H1 (cell line): ENCODE measurements at regions not wholly inside any gene's neighbourhood (a gene's known extent, or its start where the extent isn't known, plus 50 kb on each side); places are given as distances from the start of the nearest gene placed in this dataset.

ENCODE experiments used
- CTCF ChIA-PET: fragments of 300-600 bp; sonication (Branson Sonifier 250); formaldehyde crosslinking; loops from one replicate; lab custom pipeline; 2021; ENCODE audit not compliant: partially characterized antibody; lab: Charles Lee
- POLR2A ChIA-PET: fragments of 300-600 bp; sonication (Branson Sonifier 250); formaldehyde crosslinking; loops from one replicate; lab custom pipeline; 2021; ENCODE audit warnings: inconsistent platforms; ENCODE audit not compliant: partially characterized antibody; lab: Charles Lee
- DNase-seq, 2 experiments: peaks; one replicate each; pipeline versions ENCODE4 v3.0.0 to v3.0.0-alpha.2; 2010 to 2022; ENCODE audit warnings: low spot score in 2 of 2, low read depth in 1 of 2, mixed read lengths in 1 of 2
- FAIRE-seq: peaks from 2 replicates; lab custom pipeline; 2011; peaks lifted over from hg19 to GRCh38; lab: Jason Lieb, UNC
- H2AFZ ChIP-seq: 2 replicates; pipeline ENCODE4 v1.8.1; 2012; ENCODE audit warnings: low read length, inconsistent platforms
- H2AK5ac ChIP-seq: 2 replicates; pipeline ENCODE4 v1.6.1; 2013; ENCODE audit warnings: low read depth, low read length
- H2BK120ac ChIP-seq: replicated peaks from 2 replicates; pipeline ENCODE3; 2013; ENCODE audit warnings: low read depth, low read length, inconsistent platforms
- H2BK12ac ChIP-seq: 2 replicates; pipeline ENCODE4 v1.6.1; 2013; ENCODE audit warnings: low read depth, low read length
- H2BK15ac ChIP-seq: 2 replicates; pipeline ENCODE4 v1.6.1; 2013; ENCODE audit warnings: low read length
- H2BK20ac ChIP-seq: 2 replicates; pipeline ENCODE4 v1.6.1; 2013; ENCODE audit warnings: low read length
- H2BK5ac ChIP-seq: 2 replicates; pipeline ENCODE4 v1.6.1; 2013; ENCODE audit warnings: low read depth, low read length
- H3K14ac ChIP-seq: 2 replicates; pipeline ENCODE4 v1.6.1; 2013; ENCODE audit warnings: inconsistent platforms; ENCODE audit not compliant: insufficient read length
- H3K18ac ChIP-seq: 2 replicates; pipeline ENCODE4 v1.6.1; 2013; ENCODE audit warnings: low read length; ENCODE audit errors: extremely low read depth
- H3K23ac ChIP-seq: 2 replicates; pipeline ENCODE4 v1.6.1; 2013; ENCODE audit warnings: inconsistent platforms; ENCODE audit not compliant: insufficient read length
- H3K23me2 ChIP-seq: 2 replicates; pipeline ENCODE4 v1.6.1; 2013; ENCODE audit warnings: low read depth, low read length
- H3K27ac ChIP-seq: 2 replicates; pipeline ENCODE4 v1.6.1; 2011; ENCODE audit warnings: low read depth, low read length, inconsistent platforms
- H3K27me3 ChIP-seq, 4 experiments: replicated peaks in 1 of 4; 1 replicate in 1 of 4; 2 replicates in 3 of 4; pipeline versions ENCODE4 v1.6.1 to v1.8.1; 2011 to 2013; ENCODE audit warnings: low read length in 3 of 4, mild to moderate bottlenecking in 3 of 4, inconsistent platforms in 2 of 4, mixed read lengths in 2 of 4, moderate library complexity in 1 of 4; ENCODE audit not compliant: control insufficient read depth in 3 of 4, insufficient read depth in 3 of 4; ENCODE audit errors: extremely low read depth in 1 of 4
- H3K36me3 ChIP-seq, 4 experiments: 2 replicates each; pipeline versions ENCODE4 v1.6.1 to v1.8.1; 2011 to 2013; ENCODE audit warnings: mild to moderate bottlenecking in 4 of 4, low read length in 3 of 4, moderate library complexity in 2 of 4, control low read depth in 1 of 4, inconsistent platforms in 1 of 4; ENCODE audit not compliant: insufficient read depth in 4 of 4, control insufficient read depth in 2 of 4
- H3K4ac ChIP-seq: replicated peaks from 2 replicates; pipeline ENCODE3; 2013; ENCODE audit warnings: low read length, low read depth, mixed read lengths, inconsistent platforms; ENCODE audit not compliant: insufficient read length
- H3K4me1 ChIP-seq, 4 experiments: replicated peaks in 1 of 4; 1 replicate in 1 of 4; 2 replicates in 3 of 4; pipeline versions ENCODE4 v1.6.1 to v1.8.1; 2011 to 2013; ENCODE audit warnings: low read length in 3 of 4, inconsistent platforms in 2 of 4, mixed read lengths in 1 of 4; ENCODE audit not compliant: insufficient read depth in 4 of 4, control insufficient read depth in 3 of 4
- H3K4me2 ChIP-seq, 2 experiments: 2 replicates each; pipeline versions ENCODE4 v1.6.1 to v1.8.1; 2011 to 2013; ENCODE audit warnings: low read depth in 2 of 2, low read length in 2 of 2, control low read depth in 1 of 2, inconsistent platforms in 1 of 2, mild to moderate bottlenecking in 1 of 2; ENCODE audit not compliant: insufficient read depth in 1 of 2
- H3K4me3 ChIP-seq, 4 experiments: fragments of 200-600, 300-600 bp in 1 of 4; sonication (generic), shearing (Covaris generic), sonication (Bioruptor Twin) in 1 of 4; 2 replicates each; pipeline versions ENCODE4 v1.5.1 to v1.8.1; 2011 to 2016; ENCODE audit warnings: low read length in 4 of 4, low read depth in 3 of 4, control low read depth in 2 of 4, inconsistent platforms in 2 of 4, mild to moderate bottlenecking in 2 of 4, mixed read lengths in 1 of 4, moderate library complexity in 1 of 4; ENCODE audit not compliant: insufficient read depth in 2 of 4; ENCODE audit errors: extremely low read depth in 1 of 4
- H3K56ac ChIP-seq: replicated peaks from 2 replicates; pipeline ENCODE3; 2013; ENCODE audit warnings: low read depth, mild to moderate bottlenecking, mixed read lengths, low read length, inconsistent platforms; ENCODE audit not compliant: insufficient read length
- H3K79me1 ChIP-seq: 2 replicates; pipeline ENCODE4 v1.6.1; 2013; ENCODE audit warnings: low read depth, low read length, control low read depth
- H3K79me2 ChIP-seq, 2 experiments: 2 replicates each; pipeline versions ENCODE4 v1.6.1 to v1.8.1; 2012 to 2013; ENCODE audit warnings: low read length in 2 of 2, mild to moderate bottlenecking in 2 of 2, inconsistent platforms in 1 of 2; ENCODE audit not compliant: insufficient read depth in 2 of 2, control insufficient read depth in 1 of 2
- H3K9ac ChIP-seq, 4 experiments: replicated peaks in 1 of 4; 1 replicate in 1 of 4; 2 replicates in 3 of 4; pipeline versions ENCODE4 v1.6.1 to v1.8.1; 2011 to 2013; ENCODE audit warnings: low read depth in 3 of 4, low read length in 3 of 4, control low read depth in 2 of 4, mild to moderate bottlenecking in 2 of 4, moderate library complexity in 2 of 4, inconsistent platforms in 1 of 4; ENCODE audit errors: extremely low read depth in 1 of 4
- H3K9me3 ChIP-seq, 2 experiments: 2 replicates each; pipeline versions ENCODE4 v1.6.1 to v1.8.1; 2012 to 2013; ENCODE audit warnings: mild to moderate bottlenecking in 2 of 2, moderate library complexity in 2 of 2, control low read depth in 1 of 2, inconsistent platforms in 1 of 2, low read depth in 1 of 2, low read length in 1 of 2, mixed read lengths in 1 of 2; ENCODE audit not compliant: insufficient read depth in 2 of 2
- H4K20me1 ChIP-seq, 2 experiments: replicated peaks in 1 of 2; 2 replicates each; pipeline versions ENCODE3 to v1.8.1; 2011 to 2013; ENCODE audit warnings: inconsistent platforms in 2 of 2, low read length in 2 of 2, mild to moderate bottlenecking in 1 of 2; ENCODE audit not compliant: insufficient read depth in 2 of 2, control insufficient read depth in 1 of 2
- H4K5ac ChIP-seq: 2 replicates; pipeline ENCODE4 v1.6.1; 2013; ENCODE audit warnings: low read length, low read depth, mixed read lengths, inconsistent platforms; ENCODE audit not compliant: insufficient read length
- H4K8ac ChIP-seq: 2 replicates; pipeline ENCODE4 v1.8.0; 2013; ENCODE audit warnings: mild to moderate bottlenecking, moderate library complexity, low read length, inconsistent platforms; ENCODE audit not compliant: insufficient read depth; ENCODE audit errors: extremely low read depth
- H4K91ac ChIP-seq: replicated peaks from 2 replicates; pipeline ENCODE3; 2013; ENCODE audit warnings: low read length, mixed read lengths, inconsistent platforms; ENCODE audit not compliant: insufficient read length
- BRCA1 ChIP-seq: IDR thresholded peaks from 2 replicates; pipeline ENCODE4 v1.6.1; 2012; ENCODE audit warnings: low read depth, low read length, improper control_type of control experiment
- CHD1 ChIP-seq: IDR thresholded peaks from 2 replicates; pipeline ENCODE4 v1.6.1; 2012; ENCODE audit warnings: low read depth, low read length, improper control_type of control experiment
- JUN ChIP-seq: IDR thresholded peaks from 2 replicates; pipeline ENCODE4 v1.6.1; 2011; ENCODE audit warnings: low read depth, mild to moderate bottlenecking, improper control_type of control experiment, low read length
- JUND ChIP-seq: IDR thresholded peaks from 2 replicates; pipeline ENCODE4 v1.6.1; 2011; ENCODE audit warnings: mild to moderate bottlenecking, improper control_type of control experiment, low read length
- KDM4A ChIP-seq: IDR thresholded peaks from one replicate; pipeline ENCODE4 v1.7.1; 2012; ENCODE audit warnings: low read depth, mild to moderate bottlenecking, moderate library complexity, low read length, inconsistent platforms; ENCODE audit not compliant: severe bottlenecking
- MAFK ChIP-seq: IDR thresholded peaks from 2 replicates; pipeline ENCODE4 v1.6.1; 2012; ENCODE audit warnings: low read depth, mild to moderate bottlenecking, improper control_type of control experiment, low read length
- MAX ChIP-seq: IDR thresholded peaks from 2 replicates; pipeline ENCODE4 v1.6.1; 2012; ENCODE audit warnings: inconsistent platforms
- PHF8 ChIP-seq: fragments of 200-600 bp; sonication (generic); conservative IDR thresholded peaks from 2 replicates; pipeline ENCODE4 v1.7.1; 2012; ENCODE audit warnings: low read depth, mild to moderate bottlenecking, inconsistent platforms, low read length, moderate library complexity
- POLR2A ChIP-seq, 2 experiments: IDR thresholded peaks; 1 replicate in 1 of 2; 2 replicates in 1 of 2; pipeline ENCODE4 v1.6.1; 2011; ENCODE audit warnings: low read depth in 2 of 2, low read length in 2 of 2, mild to moderate bottlenecking in 2 of 2; ENCODE audit errors: control extremely low read depth in 1 of 2
- SP1 ChIP-seq: IDR thresholded peaks from 2 replicates; pipeline ENCODE4 v1.6.1; 2011; ENCODE audit warnings: low read depth, low read length
- SRF ChIP-seq: IDR thresholded peaks from 2 replicates; pipeline ENCODE4 v1.6.1; 2011; ENCODE audit warnings: mild to moderate bottlenecking, low read depth, low read length, moderate library complexity
- WGBS, 2 experiments: shearing (Covaris generic) in 1 of 2; methylation state at CpG; one replicate each; pipeline versions ENCODE4 v1.1.6 to v1.1.7; 2013 to 2015; ENCODE audit warnings: low lambda C conversion rate in 2 of 2, mixed read lengths in 2 of 2, inconsistent platforms in 1 of 2, low coverage in 1 of 2, missing lambda C conversion rate in 1 of 2; ENCODE audit not compliant: insufficient replicate concordance in 2 of 2, insufficient coverage in 1 of 2, insufficient read length in 1 of 2; ENCODE audit errors: extremely low coverage in 1 of 2, missing lambda C conversion rate in 1 of 2; 5-methylcytosine and 5-hydroxymethylcytosine counted together
- TF ChIP-seq, protein P1 (sequence below): IDR thresholded peaks from 2 replicates; pipeline ENCODE4 v1.6.1; 2011; ENCODE audit warnings: low read length, improper control_type of control experiment

DNA sequence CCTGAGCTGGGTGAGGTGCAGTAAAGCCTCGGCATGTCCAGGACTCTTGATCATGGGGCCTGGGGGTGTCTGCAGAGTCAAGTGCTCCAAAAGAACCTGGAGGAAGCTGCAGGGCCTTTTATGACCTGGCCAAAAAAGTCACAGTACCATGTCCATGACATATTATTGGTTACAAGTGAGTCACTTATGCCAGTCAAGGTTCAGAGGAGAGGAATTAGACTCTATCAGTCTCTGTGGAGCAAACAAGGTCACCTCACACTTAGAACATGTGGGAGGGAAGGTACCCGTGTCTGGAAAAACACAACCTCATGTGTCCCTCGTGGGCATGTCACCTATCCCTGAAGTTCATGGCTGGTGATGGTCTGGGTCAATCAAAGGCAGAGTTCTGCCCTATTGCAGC is 465.7 kb downstream of the FBXO15 start:
- H2AK5ac ChIP-seq: no peak overlapping the region
- no peaks in the 10 kb centered on the region for H3K79me1 ChIP-seq
- ChIA-PET CTCF (no interaction called here), POLR2A (no interaction called here)
- no peak overlapping the region for H2BK15ac ChIP-seq
- H2AFZ ChIP-seq: no peak overlapping the region
- no peaks in the 10 kb centered on the region for H3K79me2 ChIP-seq
- H3K36me3 ChIP-seq: no peaks in the 10 kb centered on the region
- no peaks in the 10 kb centered on the region for H3K9me3 ChIP-seq
- H3K23me2 ChIP-seq: no peaks in the 10 kb centered on the region
- no peak overlapping the region for H2BK12ac ChIP-seq
- H2BK20ac ChIP-seq: no peak overlapping the region
- H3K4ac ChIP-seq: no peak overlapping the region
- H4K91ac ChIP-seq: no peak overlapping the region
- no peak overlapping the region for H3K27ac ChIP-seq
- H3K56ac ChIP-seq: no peak overlapping the region
- no peak for FAIRE-seq
- H3K4me1 ChIP-seq: no peaks in the 10 kb centered on the region
- H3K23ac ChIP-seq: no peak overlapping the region
- 94% methylated on average over 3 of the region's 3 CpGs; no CpG with 5 or more reads in 1 of the 2 experiments for WGBS, 2 experiments
- H3K4me2 ChIP-seq: no peak overlapping the region
- H4K8ac ChIP-seq: no peak overlapping the region
- no peak overlapping the region for H3K4me3 ChIP-seq
- DNase-seq: no peak
- no peak overlapping the region for H2BK120ac ChIP-seq
- no peak overlapping the region for H3K18ac ChIP-seq
- no peaks in the 10 kb centered on the region for H4K20me1 ChIP-seq
- no peak overlapping the region for H2BK5ac ChIP-seq
- no peaks in the 10 kb centered on the region for H3K27me3 ChIP-seq
- no peak overlapping the region for H4K5ac ChIP-seq
- no peak overlapping the region for H3K14ac ChIP-seq
- H3K9ac ChIP-seq: no peak overlapping the region
- no peak for TF ChIP-seq SRF
- TF ChIP-seq KDM4A: no peak
- no peak for TF ChIP-seq MAFK
- TF ChIP-seq BRCA1: no peak
- TF ChIP-seq POLR2A (IDR thresholded peaks at IDR 0.05; ENCODE audit: control extremely low read depth in 1 of 2, low read depth in 2 of 2, low read length in 2 of 2): no peak
- TF ChIP-seq SP1: no peak
- no peak for TF ChIP-seq JUND
- TF ChIP-seq MAX: no peak
- no peak for TF ChIP-seq JUN
- no peak for TF ChIP-seq PHF8
- TF ChIP-seq CHD1: no peak
- TF ChIP-seq, protein P1, sequence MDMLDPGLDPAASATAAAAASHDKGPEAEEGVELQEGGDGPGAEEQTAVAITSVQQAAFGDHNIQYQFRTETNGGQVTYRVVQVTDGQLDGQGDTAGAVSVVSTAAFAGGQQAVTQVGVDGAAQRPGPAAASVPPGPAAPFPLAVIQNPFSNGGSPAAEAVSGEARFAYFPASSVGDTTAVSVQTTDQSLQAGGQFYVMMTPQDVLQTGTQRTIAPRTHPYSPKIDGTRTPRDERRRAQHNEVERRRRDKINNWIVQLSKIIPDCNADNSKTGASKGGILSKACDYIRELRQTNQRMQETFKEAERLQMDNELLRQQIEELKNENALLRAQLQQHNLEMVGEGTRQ: no peak
